PC-3 (cell line): ENCODE measurements at regions not wholly inside any gene's neighbourhood (a gene's known extent, or its start where the extent isn't known, plus 50 kb on each side); places are given as distances from the start of the nearest gene placed in this dataset.

ENCODE experiments used
- CTCF ChIP-seq: fragments of 300-600 bp; sonication (generic); conservative IDR thresholded peaks from 2 replicates; pipeline ENCODE4 v1.5.1; 2017; ENCODE audit warnings: antibody characterized with exemption, low read depth, mild to moderate bottlenecking, low read length
- EZH2 ChIP-seq: fragments of 300-600 bp; sonication (generic); IDR thresholded peaks from one replicate; pipeline ENCODE4 v1.6.1; 2017; ENCODE audit warnings: antibody characterized with exemption, mild to moderate bottlenecking, low read length; ENCODE audit not compliant: unreplicated experiment

GRCh38 chr18:24801001-24801400 is 340.6 kb downstream of the HRH4 start:
- TF ChIP-seq CTCF (no peak), EZH2 (no peak)
